ENCODE measurements at regions not wholly inside any gene's neighbourhood (a gene's known extent, or its start where the extent isn't known, plus 50 kb on each side); places are given as distances from the start of the nearest gene placed in this dataset.
"Not testable (repeated sequence)": the region's sequence is repeated elsewhere in the genome, so short reads cannot be mapped to it uniquely, and the experiment has no call there.

DNA sequence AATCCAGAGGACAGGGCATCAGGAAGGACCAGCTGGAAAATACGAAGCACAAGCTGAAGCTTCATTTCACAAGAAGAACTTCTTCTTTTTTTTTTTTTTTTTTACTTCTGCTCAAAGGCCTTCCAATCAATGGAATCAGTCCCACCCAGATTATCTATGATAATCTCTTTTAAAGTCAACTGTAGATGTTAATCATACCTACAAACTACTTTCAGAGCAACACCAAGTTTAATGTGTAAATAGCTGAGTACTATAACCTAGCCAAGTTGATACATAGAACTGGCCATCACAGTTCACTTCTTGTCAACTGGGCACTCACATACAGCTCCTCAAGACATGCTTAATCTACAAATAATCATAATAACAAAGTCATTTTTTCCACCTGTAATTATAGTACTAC is 1645.9 kb upstream of the CELF4 start:
- no peaks in the 10 kb centered on the region for H3K4me1 ChIP-seq
- 74 to 85% methylated on average over 1 of the region's 1 CpG for WGBS, 2 donors
- no peaks in the 10 kb centered on the region for H3K9me3 ChIP-seq
- H3K4me3 ChIP-seq, result no peak overlapping the region
- no peak for TF ChIP-seq EP300 (IDR thresholded peaks at IDR 0.05)
- TF ChIP-seq POLR2AphosphoS5 (IDR thresholded peaks at IDR 0.05), result no peak
- H3K27ac ChIP-seq, result no peak overlapping the region
- no peaks in the 10 kb centered on the region for H3K36me3 ChIP-seq
- no peaks in the 10 kb centered on the region for H3K27me3 ChIP-seq
- DNase-seq (no peak), ATAC-seq (ENCODE audit: low FRiP score in 2 of 2) (no peak)

DNA sequence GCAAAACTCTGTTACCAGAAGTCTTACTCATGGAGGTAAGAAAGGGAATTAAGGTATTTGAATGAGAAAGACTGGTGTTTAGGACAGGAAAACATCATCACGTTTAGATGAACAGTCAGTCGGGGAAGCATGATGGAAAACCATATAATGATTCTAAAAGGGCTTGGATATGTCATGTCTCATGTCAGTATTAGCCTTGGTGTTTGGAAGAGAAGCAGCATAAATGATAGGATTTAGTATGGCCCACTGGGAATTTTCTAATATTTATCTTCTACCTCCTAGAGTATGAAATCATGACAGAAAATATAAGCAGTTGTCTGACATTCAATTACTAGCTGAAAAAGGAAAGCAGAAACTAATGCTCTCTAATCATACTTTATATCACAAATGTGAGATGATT is 1643.6 kb upstream of the CELF4 start:
- DNase-seq, result no peak
- Histone ChIP-seq H3K27ac (no peak overlapping the region), H3K4me3 (no peak overlapping the region), H3K36me3 (no peaks in the 10 kb centered on the region), H3K27me3 (no peaks in the 10 kb centered on the region), H3K4me1 (no peaks in the 10 kb centered on the region), H3K9me3 (no peaks in the 10 kb centered on the region)
- WGBS, 2 donors, result 79 to 85% methylated on average over 2 of the region's 2 CpGs
- TF ChIP-seq POLR2A (IDR thresholded peaks at IDR 0.05) (no peak), POLR2AphosphoS5 (IDR thresholded peaks at IDR 0.05) (no peak), EP300 (IDR thresholded peaks at IDR 0.05) (no peak)
- TF ChIP-seq, protein P1, sequence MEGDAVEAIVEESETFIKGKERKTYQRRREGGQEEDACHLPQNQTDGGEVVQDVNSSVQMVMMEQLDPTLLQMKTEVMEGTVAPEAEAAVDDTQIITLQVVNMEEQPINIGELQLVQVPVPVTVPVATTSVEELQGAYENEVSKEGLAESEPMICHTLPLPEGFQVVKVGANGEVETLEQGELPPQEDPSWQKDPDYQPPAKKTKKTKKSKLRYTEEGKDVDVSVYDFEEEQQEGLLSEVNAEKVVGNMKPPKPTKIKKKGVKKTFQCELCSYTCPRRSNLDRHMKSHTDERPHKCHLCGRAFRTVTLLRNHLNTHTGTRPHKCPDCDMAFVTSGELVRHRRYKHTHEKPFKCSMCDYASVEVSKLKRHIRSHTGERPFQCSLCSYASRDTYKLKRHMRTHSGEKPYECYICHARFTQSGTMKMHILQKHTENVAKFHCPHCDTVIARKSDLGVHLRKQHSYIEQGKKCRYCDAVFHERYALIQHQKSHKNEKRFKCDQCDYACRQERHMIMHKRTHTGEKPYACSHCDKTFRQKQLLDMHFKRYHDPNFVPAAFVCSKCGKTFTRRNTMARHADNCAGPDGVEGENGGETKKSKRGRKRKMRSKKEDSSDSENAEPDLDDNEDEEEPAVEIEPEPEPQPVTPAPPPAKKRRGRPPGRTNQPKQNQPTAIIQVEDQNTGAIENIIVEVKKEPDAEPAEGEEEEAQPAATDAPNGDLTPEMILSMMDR (IDR thresholded peaks at IDR 0.05), result no peak
- ATAC-seq (ENCODE audit: low FRiP score in 2 of 2), result no peak

DNA sequence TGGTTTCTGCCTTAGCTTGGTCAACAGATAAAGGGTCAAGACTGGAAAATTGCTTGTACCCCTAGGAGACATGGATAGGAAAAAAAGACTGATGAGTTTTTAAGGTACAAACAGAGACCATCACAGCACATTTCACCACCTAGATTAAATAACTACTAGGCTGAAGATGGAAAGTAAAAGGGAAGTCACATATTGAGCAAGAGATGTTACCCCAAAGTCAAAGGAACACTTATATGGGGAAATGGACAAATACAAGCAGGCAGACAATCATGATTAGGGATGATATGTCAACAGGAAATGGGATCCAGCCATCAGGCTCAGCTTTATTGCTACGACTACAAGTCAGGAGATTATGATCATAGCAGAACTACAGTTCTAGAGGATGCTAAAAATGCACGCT is 1643.1 kb upstream of the CELF4 start:
- no peaks in the 10 kb centered on the region for H3K27me3 ChIP-seq
- no peak for ATAC-seq (ENCODE audit: low FRiP score in 2 of 2)
- no peak overlapping the region for H3K4me3 ChIP-seq
- H3K36me3 ChIP-seq, result no peaks in the 10 kb centered on the region
- no peak for TF ChIP-seq EP300 (IDR thresholded peaks at IDR 0.05)
- TF ChIP-seq POLR2A (IDR thresholded peaks at IDR 0.05), result no peak
- TF ChIP-seq, protein P1 (IDR thresholded peaks at IDR 0.05), result no peak
- no peak for TF ChIP-seq POLR2AphosphoS5 (IDR thresholded peaks at IDR 0.05)
- WGBS, 2 donors, result 67 to 71% methylated on average over 2 of the region's 2 CpGs
- H3K9me3 ChIP-seq, result no peaks in the 10 kb centered on the region
- H3K4me1 ChIP-seq, result no peaks in the 10 kb centered on the region
- no peak overlapping the region for H3K27ac ChIP-seq
- no peak for DNase-seq

DNA sequence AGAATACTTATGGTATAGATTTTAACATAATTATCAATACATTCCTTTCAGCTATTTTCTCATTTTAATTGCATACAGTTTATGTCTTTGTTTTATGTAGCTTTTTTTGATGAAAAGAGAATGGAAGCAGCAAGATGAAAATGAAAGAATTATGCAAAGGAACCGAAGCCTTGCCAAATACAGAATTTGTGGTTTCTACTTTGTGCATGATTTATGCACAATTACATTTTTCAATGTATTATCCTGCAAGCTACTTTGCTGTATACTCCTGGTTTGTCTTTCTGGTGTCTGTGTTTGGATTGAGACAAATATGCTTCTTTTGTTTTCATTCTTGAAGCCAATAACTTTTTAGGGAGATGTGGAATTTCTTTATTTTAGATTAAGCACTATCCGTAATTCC is 1642.6 kb upstream of the CELF4 start:
- no peak for ATAC-seq (ENCODE audit: low FRiP score in 2 of 2)
- WGBS, 2 donors, result 51 to 53% methylated on average over 2 of the region's 2 CpGs
- H3K9me3 ChIP-seq, result no peaks in the 10 kb centered on the region
- TF ChIP-seq, protein P1 (IDR thresholded peaks at IDR 0.05), result no peak
- TF ChIP-seq POLR2A (IDR thresholded peaks at IDR 0.05), result no peak
- no peak for TF ChIP-seq EP300 (IDR thresholded peaks at IDR 0.05)
- TF ChIP-seq POLR2AphosphoS5 (IDR thresholded peaks at IDR 0.05), result no peak
- no peak for DNase-seq
- H3K36me3 ChIP-seq, result no peaks in the 10 kb centered on the region
- H3K27me3 ChIP-seq, result no peaks in the 10 kb centered on the region
- no peak overlapping the region for H3K27ac ChIP-seq
- no peaks in the 10 kb centered on the region for H3K4me1 ChIP-seq
- no peak overlapping the region for H3K4me3 ChIP-seq

DNA sequence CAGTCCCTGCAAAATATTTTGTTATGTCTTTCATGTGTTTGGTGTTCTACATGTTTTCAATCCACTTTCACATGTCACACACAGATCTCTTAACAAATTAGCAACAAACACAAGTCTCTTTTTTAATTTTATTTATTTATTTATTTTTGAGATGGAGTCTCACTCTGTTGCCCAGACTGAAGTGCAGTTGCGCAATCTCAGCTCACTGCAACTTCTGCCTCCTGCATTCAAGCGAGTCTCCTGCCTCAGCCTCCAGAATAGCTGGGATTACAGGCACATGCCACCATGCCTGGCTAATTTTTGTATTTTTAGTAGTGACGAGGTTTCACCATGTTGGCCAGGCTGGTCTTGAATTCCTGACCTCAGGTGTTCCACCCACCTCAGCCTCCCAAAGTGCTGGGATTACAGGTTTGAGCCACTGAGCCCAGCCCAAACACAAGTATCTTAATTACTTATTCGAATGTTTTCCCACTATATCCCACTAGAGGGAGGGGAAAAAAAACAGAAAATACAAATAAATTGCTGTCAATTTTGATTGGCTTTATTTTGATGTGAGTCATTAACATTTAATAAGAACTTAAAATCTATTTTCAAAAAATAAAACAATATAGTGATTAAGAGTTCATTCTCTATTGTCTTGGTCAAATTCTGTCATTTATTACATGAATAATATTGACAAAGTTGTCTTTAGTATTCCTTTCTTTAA is 1641.0 kb upstream of the CELF4 start:
- H3K27me3 ChIP-seq; H3K9me3 ChIP-seq; H3K4me1 ChIP-seq; H3K4me3 ChIP-seq; H3K27ac ChIP-seq; DNase-seq; ATAC-seq (ENCODE audit: low FRiP score in 2 of 2); H3K36me3 ChIP-seq: not testable (repeated sequence)
- 91 to 96% methylated on average over 4 of the region's 4 CpGs for WGBS, 2 donors

DNA sequence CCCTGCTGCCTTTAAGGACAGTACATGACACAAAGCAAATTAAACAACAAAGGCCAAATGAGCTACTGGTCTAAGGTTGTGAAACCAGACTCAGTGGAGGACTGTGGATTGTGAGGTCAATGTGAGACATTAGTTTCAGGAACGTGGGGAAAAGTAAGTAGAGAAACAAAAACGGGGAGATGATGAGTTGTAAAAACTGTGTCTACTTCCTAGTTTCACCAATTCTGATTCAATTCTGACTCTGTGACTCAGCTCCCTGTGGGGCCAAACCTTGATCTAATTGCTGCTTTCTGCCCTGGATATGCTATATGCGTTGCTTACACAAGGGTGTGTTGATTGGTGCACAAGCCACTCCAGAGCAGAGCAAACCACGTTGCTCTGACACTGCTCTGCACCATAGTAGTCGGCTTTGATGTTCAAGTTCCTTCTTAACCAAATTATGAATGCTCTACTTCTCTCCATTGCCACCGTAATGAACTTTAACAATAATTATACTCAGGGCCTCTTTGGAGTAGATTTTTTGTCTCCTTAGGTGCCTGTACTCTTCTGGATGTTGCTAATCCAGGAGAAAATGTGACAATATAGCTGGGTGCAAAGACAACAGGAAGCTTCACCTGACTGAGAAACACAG is 1640.1 kb upstream of the CELF4 start:
- DNase-seq, result no peak
- no peaks in the 10 kb centered on the region for H3K4me1 ChIP-seq
- no peak for TF ChIP-seq POLR2AphosphoS5 (IDR thresholded peaks at IDR 0.05)
- TF ChIP-seq, protein P1 (IDR thresholded peaks at IDR 0.05), result no peak
- no peak for TF ChIP-seq POLR2A (IDR thresholded peaks at IDR 0.05)
- WGBS, 2 donors, result 73 to 75% methylated on average over 6 of the region's 6 CpGs
- ATAC-seq (ENCODE audit: low FRiP score in 2 of 2), result no peak
- no peak overlapping the region for H3K4me3 ChIP-seq
- H3K27ac ChIP-seq, result no peak overlapping the region
- no peaks in the 10 kb centered on the region for H3K27me3 ChIP-seq
- no peaks in the 10 kb centered on the region for H3K36me3 ChIP-seq
- H3K9me3 ChIP-seq, result no peaks in the 10 kb centered on the region
